SU-DHL-6 (cell line): ENCODE measurements at regions not wholly inside any gene's neighbourhood (a gene's known extent, or its start where the extent isn't known, plus 50 kb on each side); places are given as distances from the start of the nearest gene placed in this dataset.
"Not testable (repeated sequence)": the region's sequence is repeated elsewhere in the genome, so short reads cannot be mapped to it uniquely, and the experiment has no call there.

Experiments used
- H2AFZ ChIP-seq: fragments of 200-600 bp; sonication (generic); 2 replicates; pipeline ENCODE4 v1.6.1; 2014; ENCODE audit warnings: low read depth, mild to moderate bottlenecking, moderate library complexity, mixed read lengths, antibody characterized with exemption, low read length; ENCODE audit not compliant: severe bottlenecking
- H3F3A ChIP-seq: fragments of 200-600 bp; shearing (Covaris generic); 2 replicates; pipeline ENCODE4 v1.6.0; 2016; ENCODE audit warnings: antibody characterized with exemption, mild to moderate bottlenecking; ENCODE audit not compliant: insufficient read depth
- H3K27ac ChIP-seq: fragments of 200-600 bp; sonication (generic); 2 replicates; pipeline ENCODE4 v1.5.1; 2016; ENCODE audit warnings: low read depth, mild to moderate bottlenecking, low read length, moderate library complexity, mixed read lengths
- H3K27me3 ChIP-seq: fragments of 200-600 bp; sonication (generic), shearing (Covaris generic); 2 replicates; pipeline ENCODE4 v1.6.0; 2014; ENCODE audit warnings: mild to moderate bottlenecking, low read length
- H3K36me3 ChIP-seq: fragments of 200-600 bp; sonication (generic); 2 replicates; pipeline ENCODE4 v1.6.1; 2014; ENCODE audit warnings: mild to moderate bottlenecking, low read length, mixed read lengths
- H3K4me2 ChIP-seq: fragments of 300-600, 200-600 bp; shearing (Covaris generic), sonication (generic); 2 replicates; pipeline ENCODE4 v1.6.0; 2014; ENCODE audit warnings: low read length, low read depth, mild to moderate bottlenecking; ENCODE audit not compliant: poor library complexity, severe bottlenecking
- H3K4me3 ChIP-seq: fragments of 200-600 bp; sonication (generic); 2 replicates; pipeline ENCODE4 v1.5.1; 2014; ENCODE audit warnings: antibody characterized with exemption, low read length, mild to moderate bottlenecking, mixed read lengths; ENCODE audit not compliant: insufficient read depth, poor library complexity, severe bottlenecking
- H3K79me2 ChIP-seq: fragments of 200-600 bp; sonication (generic); 2 replicates; pipeline ENCODE4 v1.6.1; 2014; ENCODE audit warnings: mild to moderate bottlenecking, low read length, moderate library complexity; ENCODE audit not compliant: insufficient read depth
- H3K9ac ChIP-seq: fragments of 200-600 bp; sonication (generic); 2 replicates; pipeline ENCODE4 v1.7.0; 2014; ENCODE audit warnings: mild to moderate bottlenecking, low read length
- H3K9me2 ChIP-seq: fragments of 200-600 bp; sonication (generic); replicated peaks from 2 replicates; pipeline ENCODE4 v1.6.1; 2014; ENCODE audit warnings: low read length; ENCODE audit not compliant: insufficient read depth
- H3K9me3 ChIP-seq: fragments of 200-600 bp; sonication (generic); 2 replicates; pipeline ENCODE4 v1.6.1; 2014; ENCODE audit warnings: low read length, mixed read lengths; ENCODE audit not compliant: insufficient read depth
- H4K20me1 ChIP-seq: fragments of 200-600 bp; sonication (generic); 2 replicates; pipeline ENCODE4 v1.6.1; 2014; ENCODE audit warnings: low read depth, mild to moderate bottlenecking, antibody characterized with exemption, low read length, moderate library complexity, mixed read lengths
- EZH2phosphoT487 ChIP-seq: fragments of 200-600 bp; sonication (generic), shearing (Covaris generic); conservative IDR thresholded peaks from 2 replicates; pipeline ENCODE4 v1.6.1; 2018; ENCODE audit warnings: mild to moderate bottlenecking, antibody characterized with exemption, low read length, moderate library complexity, mixed read lengths
- TF ChIP-seq, protein P1 (sequence below): fragments of 200-600 bp; sonication (generic); IDR thresholded peaks from one replicate; pipeline ENCODE4 v1.5.1; 2017; ENCODE audit warnings: antibody characterized with exemption, mild to moderate bottlenecking, low read length, moderate library complexity; ENCODE audit not compliant: insufficient read depth, poor library complexity, severe bottlenecking

DNA sequence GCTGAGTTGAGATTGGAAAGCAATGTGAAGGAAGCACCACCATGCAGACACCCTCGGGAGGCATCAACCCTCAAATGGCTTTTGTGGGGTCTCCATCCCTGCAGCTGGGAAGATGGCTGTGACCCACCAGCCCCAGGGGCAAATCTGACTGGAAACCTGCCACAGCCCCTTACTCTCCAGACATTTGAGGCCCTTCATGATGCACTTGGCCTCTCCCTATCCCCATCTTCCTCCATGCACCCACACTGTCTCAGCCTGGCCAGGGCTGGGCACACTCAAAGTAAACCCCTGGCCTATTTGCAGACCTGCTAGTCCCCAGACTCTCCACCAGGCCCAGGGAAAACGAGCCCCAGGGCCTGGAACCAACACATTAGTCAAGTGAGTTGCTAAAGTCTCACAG, 205.2 kb downstream of the MATN1 start:
- TF ChIP-seq, protein P1, sequence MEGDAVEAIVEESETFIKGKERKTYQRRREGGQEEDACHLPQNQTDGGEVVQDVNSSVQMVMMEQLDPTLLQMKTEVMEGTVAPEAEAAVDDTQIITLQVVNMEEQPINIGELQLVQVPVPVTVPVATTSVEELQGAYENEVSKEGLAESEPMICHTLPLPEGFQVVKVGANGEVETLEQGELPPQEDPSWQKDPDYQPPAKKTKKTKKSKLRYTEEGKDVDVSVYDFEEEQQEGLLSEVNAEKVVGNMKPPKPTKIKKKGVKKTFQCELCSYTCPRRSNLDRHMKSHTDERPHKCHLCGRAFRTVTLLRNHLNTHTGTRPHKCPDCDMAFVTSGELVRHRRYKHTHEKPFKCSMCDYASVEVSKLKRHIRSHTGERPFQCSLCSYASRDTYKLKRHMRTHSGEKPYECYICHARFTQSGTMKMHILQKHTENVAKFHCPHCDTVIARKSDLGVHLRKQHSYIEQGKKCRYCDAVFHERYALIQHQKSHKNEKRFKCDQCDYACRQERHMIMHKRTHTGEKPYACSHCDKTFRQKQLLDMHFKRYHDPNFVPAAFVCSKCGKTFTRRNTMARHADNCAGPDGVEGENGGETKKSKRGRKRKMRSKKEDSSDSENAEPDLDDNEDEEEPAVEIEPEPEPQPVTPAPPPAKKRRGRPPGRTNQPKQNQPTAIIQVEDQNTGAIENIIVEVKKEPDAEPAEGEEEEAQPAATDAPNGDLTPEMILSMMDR = no peak

DNA sequence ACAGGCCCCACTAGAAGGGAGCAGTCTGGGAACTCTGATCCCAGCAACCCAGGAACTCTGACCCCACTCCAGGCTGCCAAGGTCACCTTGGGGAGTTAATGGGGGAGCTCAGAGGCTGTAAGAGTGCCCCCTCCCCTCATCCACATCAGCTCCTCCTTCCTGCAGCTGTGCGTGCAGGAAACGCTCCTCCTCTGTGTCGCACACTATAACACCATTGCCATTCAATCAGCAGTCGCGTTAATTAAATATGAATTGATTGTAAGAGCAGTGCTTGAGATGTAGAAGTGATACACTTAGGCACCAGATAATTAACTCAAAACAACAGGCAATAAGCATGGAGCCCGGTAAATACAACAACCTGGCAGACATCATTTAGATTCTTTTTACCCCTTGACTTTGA, 205.7 kb downstream of the MATN1 start:
- not testable (repeated sequence) for H3K9me3 ChIP-seq, H3K9ac ChIP-seq, H2AFZ ChIP-seq, H3K27me3 ChIP-seq, H3K4me2 ChIP-seq, H3K9me2 ChIP-seq, H3F3A ChIP-seq, H4K20me1 ChIP-seq, H3K27ac ChIP-seq, H3K79me2 ChIP-seq, H3K4me3 ChIP-seq, H3K36me3 ChIP-seq

More for the DNA sequence above, 205.2 kb downstream of the MATN1 start:
- H3F3A ChIP-seq = no peaks in the 10 kb centered on the region
- no peak overlapping the region for H3K4me3 ChIP-seq
- H4K20me1 ChIP-seq = no peaks in the 10 kb centered on the region
- no peak overlapping the region for H3K9ac ChIP-seq
- H3K79me2 ChIP-seq = no peaks in the 10 kb centered on the region
- no peak overlapping the region for H3K4me2 ChIP-seq
- H3K36me3 ChIP-seq = no peaks in the 10 kb centered on the region
- no peaks in the 10 kb centered on the region for H3K9me3 ChIP-seq
- H2AFZ ChIP-seq = no peak overlapping the region
- H3K9me2 ChIP-seq = no peaks in the 10 kb centered on the region
- H3K27ac ChIP-seq = no peak overlapping the region
- no peaks in the 10 kb centered on the region for H3K27me3 ChIP-seq

DNA sequence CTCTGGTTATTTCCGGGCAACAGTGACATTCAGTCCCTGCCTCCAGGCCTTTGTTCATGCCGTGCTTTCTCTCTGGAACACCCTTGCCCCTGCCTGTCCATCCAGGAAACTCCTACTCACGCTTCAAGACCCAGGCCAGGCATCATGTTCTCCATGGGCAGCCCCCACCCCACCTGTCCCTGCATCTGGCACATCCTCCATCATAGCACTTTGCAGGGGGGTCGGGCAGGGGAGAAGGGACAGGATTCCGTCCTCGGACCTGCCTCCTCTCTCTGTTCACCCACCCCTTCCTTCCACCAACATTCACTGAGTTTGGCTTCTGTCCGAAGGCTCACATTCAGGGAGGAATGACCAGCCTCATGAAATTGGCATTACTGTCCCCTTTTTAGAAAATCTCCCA, 206.1 kb downstream of the MATN1 start:
- not testable (repeated sequence) for H3K4me2 ChIP-seq, H2AFZ ChIP-seq, H3K9ac ChIP-seq, H3K27ac ChIP-seq, H3K79me2 ChIP-seq, H3K27me3 ChIP-seq, H3F3A ChIP-seq, H3K36me3 ChIP-seq, H3K9me2 ChIP-seq, H3K4me3 ChIP-seq, H4K20me1 ChIP-seq, H3K9me3 ChIP-seq

DNA sequence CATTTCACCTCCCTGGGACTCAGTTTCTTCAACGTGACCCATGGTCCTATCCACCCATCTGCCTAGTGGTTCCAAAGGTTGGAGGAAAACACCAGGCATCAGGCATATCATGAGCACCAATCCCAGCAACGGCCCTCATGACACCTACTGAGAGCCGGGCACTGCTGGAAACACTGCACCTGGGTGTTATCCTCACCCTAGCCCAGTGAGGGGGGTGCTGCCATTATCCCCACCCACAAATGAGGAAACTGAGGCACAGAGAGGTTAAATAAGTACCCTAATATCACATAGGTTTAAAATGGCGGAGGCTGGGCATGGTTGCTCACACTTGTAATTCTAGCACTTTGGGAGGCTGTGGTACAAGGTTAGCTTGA, 206.9 kb downstream of the MATN1 start:
- Histone ChIP-seq H3K27ac (no peak overlapping the region), H3K9me2 (no peaks in the 10 kb centered on the region), H3K79me2 (no peaks in the 10 kb centered on the region), H3F3A (no peaks in the 10 kb centered on the region), H3K36me3 (no peaks in the 10 kb centered on the region), H3K4me2 (no peak overlapping the region), H3K4me3 (no peak overlapping the region), H3K9me3 (no peaks in the 10 kb centered on the region), H3K27me3 (no peaks in the 10 kb centered on the region), H2AFZ (no peak overlapping the region), H4K20me1 (no peaks in the 10 kb centered on the region), H3K9ac (no peak overlapping the region)
- TF ChIP-seq EZH2phosphoT487 = no peak
- TF ChIP-seq, protein P1 = no peak
